Stomach (tissue), 8 donors: ENCODE measurements at regions not wholly inside any gene's neighbourhood (a gene's known extent, or its start where the extent isn't known, plus 50 kb on each side); places are given as distances from the start of the nearest gene placed in this dataset.

ENCODE experiments used
- DNase-seq, 2 donors: peaks; one replicate each; pipeline versions ENCODE4 v3.0.0 to v3.0.0-alpha.2; 2013 to 2019
- H3K27ac ChIP-seq, 5 donors: fragments of 200-600 bp in 4 of 5; sonication (generic) in 4 of 5; one replicate each; pipeline ENCODE4 v1.5.1; 2013 to 2019; ENCODE audit warnings: mild to moderate bottlenecking in 1 of 5, moderate library complexity in 1 of 5
- H3K27me3 ChIP-seq, 3 donors: fragments of 200-600 bp; sonication (generic); one replicate each; pipeline ENCODE4 v1.5.1; 2017 to 2019; ENCODE audit warnings: mixed run types in 1 of 3
- H3K36me3 ChIP-seq, 4 donors: fragments of 200-600 bp; sonication (generic); 1 replicate in 3 of 4; 2 replicates in 1 of 4; pipeline ENCODE4 v1.5.1; 2016 to 2019
- H3K4me1 ChIP-seq, 4 donors: fragments of 200-600 bp; sonication (generic); one replicate each; pipeline ENCODE4 v1.5.1; 2016 to 2019
- H3K4me3 ChIP-seq, 4 donors: fragments of 200-600 bp; sonication (generic) in 3 of 4; one replicate each; pipeline ENCODE4 v1.5.1; 2016 to 2019; ENCODE audit warnings: mild to moderate bottlenecking in 1 of 4
- H3K9me3 ChIP-seq, 4 donors: fragments of 200-600 bp; sonication (generic); one replicate each; pipeline ENCODE4 v1.5.1; 2016 to 2019
- CTCF ChIP-seq, 7 experiments: fragments of 450-650 bp in 4 of 7; fragments of 200-600 bp in 3 of 7; sonication (generic) in 3 of 7; IDR thresholded peaks; one replicate each; pipeline ENCODE4 v1.5.1; 2016 to 2019; ENCODE audit warnings: antibody characterized with exemption in 7 of 7, control low read depth in 2 of 7, mild to moderate bottlenecking in 1 of 7
- EP300 ChIP-seq: sonication (generic); formaldehyde crosslinking; IDR thresholded peaks from one replicate; pipeline ENCODE4 v1.6.1; 2017; ENCODE audit warnings: antibody characterized with exemption
- POLR2A ChIP-seq, 4 donors: fragments of 450-650 bp; IDR thresholded peaks; one replicate each; pipeline ENCODE4 v1.6.1; 2016; ENCODE audit warnings: antibody characterized with exemption in 4 of 4, control low read depth in 2 of 4, mild to moderate bottlenecking in 1 of 4, moderate library complexity in 1 of 4
- POLR2AphosphoS5 ChIP-seq, 3 donors: sonication (generic); formaldehyde crosslinking; IDR thresholded peaks; one replicate each; pipeline ENCODE4 v1.6.1; 2016; ENCODE audit warnings: antibody characterized with exemption in 3 of 3
- WGBS, 5 donors: extraction: QIAGEN DNeasy Blood & Tissue Kit in 3 of 5; methylation state at CpG; one replicate each; pipeline versions ENCODE4 v1.1.5 to v1.1.7; 2013 to 2018; 5-methylcytosine and 5-hydroxymethylcytosine counted together
- intact Hi-C: fragments of 100-400 bp; cut with DNase I; formaldehyde crosslinking; loops from one replicate; pipeline ENCODE4 v1.15.1; 2023; ENCODE audit warnings: low total_unique reads
- donor health status: healthy with polysubstance abuse.
- donor health status: Bipolar disorder and iron deficiency.
- donor health status: healthy.

- WGBS, 5 donors: 40 to 68% (median 60%) methylated on average over 2 of the region's 2 CpGs
- intact Hi-C loops: no loop called here
- no peaks in the 10 kb centered on the region for H3K27me3 ChIP-seq
- peaks cover 0 to 16% (median 0%) of the 10 kb centered on the region in 4 donors for H3K9me3 ChIP-seq
- H3K36me3 ChIP-seq: no peaks in the 10 kb centered on the region
- TF ChIP-seq EP300 (no peak), POLR2AphosphoS5 (IDR thresholded peaks at IDR 0.05) (no peak), POLR2A (IDR thresholded peaks at IDR 0.05) (no peak), CTCF (IDR thresholded peaks at IDR 0.05) (no peak)
- no peak for DNase-seq
- no peak overlapping the region for H3K4me3 ChIP-seq
- H3K4me1 ChIP-seq: no peaks in the 10 kb centered on the region
- no peak overlapping the region for H3K27ac ChIP-seq
These were observed 485.0 kb upstream of the KIRREL3 start for GRCh38 chr11:127485541-127485940.

- Histone ChIP-seq H3K4me1 (no peaks in the 10 kb centered on the region), H3K36me3 (no peaks in the 10 kb centered on the region), H3K4me3 (no peak overlapping the region), H3K27ac (no peak overlapping the region), H3K27me3 (no peaks in the 10 kb centered on the region), H3K9me3 (no peaks in the 10 kb centered on the region)
- intact Hi-C loops: no loop called here
- 53 to 72% (median 64%) methylated on average over 1 of the region's 1 CpG for WGBS, 5 donors
- DNase-seq: no peak
- TF ChIP-seq EP300: no peak
- TF ChIP-seq CTCF (IDR thresholded peaks at IDR 0.05): no peak
- TF ChIP-seq POLR2AphosphoS5 (IDR thresholded peaks at IDR 0.05): no peak
- no peak for TF ChIP-seq POLR2A (IDR thresholded peaks at IDR 0.05)
These were observed 480.8 kb upstream of the KIRREL3 start for GRCh38 chr11:127481391-127481790.

GRCh38 chr11:127478826-127479225, 478.3 kb upstream of the KIRREL3 start:
- H3K4me1 ChIP-seq: no peaks in the 10 kb centered on the region
- 65 to 83% (median 71%) methylated on average over 2 of the region's 2 CpGs for WGBS, 5 donors
- H3K27ac ChIP-seq: no peak overlapping the region
- no peak overlapping the region for H3K4me3 ChIP-seq
- no peak for TF ChIP-seq POLR2AphosphoS5 (IDR thresholded peaks at IDR 0.05)
- H3K36me3 ChIP-seq: no peaks in the 10 kb centered on the region
- no peaks in the 10 kb centered on the region for H3K27me3 ChIP-seq
- DNase-seq: no peak
- no peaks in the 10 kb centered on the region for H3K9me3 ChIP-seq
- intact Hi-C loops: no loop called here

- TF ChIP-seq CTCF (IDR thresholded peaks at IDR 0.05) (no peak), POLR2A (IDR thresholded peaks at IDR 0.05) (no peak), EP300 (no peak), POLR2AphosphoS5 (IDR thresholded peaks at IDR 0.05) (no peak)
- Histone ChIP-seq H3K27me3 (no peaks in the 10 kb centered on the region), H3K27ac (no peak overlapping the region), H3K9me3 (no peaks in the 10 kb centered on the region), H3K4me3 (no peak overlapping the region), H3K4me1 (no peaks in the 10 kb centered on the region), H3K36me3 (no peaks in the 10 kb centered on the region)
- intact Hi-C loops: no loop called here
- no peak for DNase-seq
- WGBS, 5 donors: 53 to 85% (median 82%) methylated on average over 1 of the region's 1 CpG
These were observed 474.2 kb upstream of the KIRREL3 start for GRCh38 chr11:127474766-127475165.

- Histone ChIP-seq H3K27me3 (no peaks in the 10 kb centered on the region), H3K36me3 (no peaks in the 10 kb centered on the region), H3K4me1 (no peaks in the 10 kb centered on the region), H3K4me3 (no peak overlapping the region), H3K27ac (no peak overlapping the region), H3K9me3 (no peaks in the 10 kb centered on the region)
- TF ChIP-seq POLR2AphosphoS5 (IDR thresholded peaks at IDR 0.05) (no peak), EP300 (no peak), POLR2A (IDR thresholded peaks at IDR 0.05) (no peak), CTCF (IDR thresholded peaks at IDR 0.05) (no peak)
- intact Hi-C loops: no loop called here
- 88 to 92% (median 90%) methylated on average over 7 of the region's 7 CpGs for WGBS, 5 donors
- DNase-seq: no peak
These were observed 471.9 kb upstream of the KIRREL3 start for GRCh38 chr11:127472505-127472904.
